Cardiac muscle cell (in vitro differentiated cells and primary cell): ENCODE measurements at regions not wholly inside any gene's neighbourhood (a gene's known extent, or its start where the extent isn't known, plus 50 kb on each side); places are given as distances from the start of the nearest gene placed in this dataset.
"Not testable (repeated sequence)": the region's sequence is repeated elsewhere in the genome, so short reads cannot be mapped to it uniquely, and the experiment has no call there.

Source experiments
- DNase-seq, 2 donors: peaks; one replicate each; pipeline versions ENCODE4 v3.0.0 to v3.0.0-alpha.2; 2010 to 2017; ENCODE audit warnings: low read depth in 1 of 2, low spot score in 1 of 2
- H3K27ac ChIP-seq: fragments of 200-600 bp; sonication (generic); 2 replicates; pipeline ENCODE4 v1.5.1; 2016
- H3K27me3 ChIP-seq: fragments of 200-600 bp; sonication (generic); 2 replicates; pipeline ENCODE4 v1.6.0; 2016; ENCODE audit warnings: control low read depth
- H3K36me3 ChIP-seq: fragments of 200-600 bp; sonication (generic); 2 replicates; pipeline ENCODE4 v1.5.1; 2016; ENCODE audit warnings: control low read depth
- H3K4me1 ChIP-seq: fragments of 200-600 bp; sonication (generic); 2 replicates; pipeline ENCODE4 v1.8.1; 2017; ENCODE audit warnings: low read depth, mild to moderate bottlenecking, mixed run types
- H3K4me3 ChIP-seq: fragments of 200-600 bp; sonication (generic); 2 replicates; pipeline ENCODE4 v1.5.1; 2016; ENCODE audit warnings: mild to moderate bottlenecking
- H3K9me3 ChIP-seq: fragments of 200-600 bp; sonication (generic); 2 replicates; pipeline ENCODE4 v1.5.1; 2017; ENCODE audit warnings: low read depth, mild to moderate bottlenecking, control low read depth
- TF ChIP-seq, protein P1 (sequence below): IDR thresholded peaks from 2 replicates; pipeline ENCODE4 v1.5.1; 2012; ENCODE audit warnings: low read depth, mild to moderate bottlenecking, low read length

DNA sequence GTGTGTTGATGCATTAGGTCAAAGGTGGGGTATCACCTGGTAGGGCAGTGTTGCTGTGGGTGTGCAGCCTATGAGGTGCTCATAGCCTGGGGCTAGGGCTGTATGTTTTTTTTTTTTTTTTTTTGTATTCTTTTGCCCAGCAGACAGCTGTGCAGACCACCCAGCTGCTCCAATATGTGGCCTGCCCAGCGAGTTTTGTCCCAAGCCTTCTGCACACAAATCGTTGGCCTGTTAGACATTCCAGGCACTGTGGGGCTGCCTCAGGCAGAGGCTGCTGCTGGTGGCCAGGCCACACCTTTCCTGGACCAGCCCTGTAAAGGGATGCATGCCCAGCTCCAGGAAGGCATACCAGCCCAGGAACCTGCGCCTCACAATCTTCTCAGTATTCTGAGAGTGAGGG lies 348.5 kb downstream of the JRKL start:
- Histone ChIP-seq H3K27me3 (no peaks in the 10 kb centered on the region), H3K4me3 (no peak overlapping the region), H3K27ac (no peak overlapping the region), H3K9me3 (no peaks in the 10 kb centered on the region), H3K4me1 (no peaks in the 10 kb centered on the region), H3K36me3 (no peaks in the 10 kb centered on the region)
- no peak for DNase-seq
- TF ChIP-seq, protein P1, sequence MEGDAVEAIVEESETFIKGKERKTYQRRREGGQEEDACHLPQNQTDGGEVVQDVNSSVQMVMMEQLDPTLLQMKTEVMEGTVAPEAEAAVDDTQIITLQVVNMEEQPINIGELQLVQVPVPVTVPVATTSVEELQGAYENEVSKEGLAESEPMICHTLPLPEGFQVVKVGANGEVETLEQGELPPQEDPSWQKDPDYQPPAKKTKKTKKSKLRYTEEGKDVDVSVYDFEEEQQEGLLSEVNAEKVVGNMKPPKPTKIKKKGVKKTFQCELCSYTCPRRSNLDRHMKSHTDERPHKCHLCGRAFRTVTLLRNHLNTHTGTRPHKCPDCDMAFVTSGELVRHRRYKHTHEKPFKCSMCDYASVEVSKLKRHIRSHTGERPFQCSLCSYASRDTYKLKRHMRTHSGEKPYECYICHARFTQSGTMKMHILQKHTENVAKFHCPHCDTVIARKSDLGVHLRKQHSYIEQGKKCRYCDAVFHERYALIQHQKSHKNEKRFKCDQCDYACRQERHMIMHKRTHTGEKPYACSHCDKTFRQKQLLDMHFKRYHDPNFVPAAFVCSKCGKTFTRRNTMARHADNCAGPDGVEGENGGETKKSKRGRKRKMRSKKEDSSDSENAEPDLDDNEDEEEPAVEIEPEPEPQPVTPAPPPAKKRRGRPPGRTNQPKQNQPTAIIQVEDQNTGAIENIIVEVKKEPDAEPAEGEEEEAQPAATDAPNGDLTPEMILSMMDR, result no peak

DNA sequence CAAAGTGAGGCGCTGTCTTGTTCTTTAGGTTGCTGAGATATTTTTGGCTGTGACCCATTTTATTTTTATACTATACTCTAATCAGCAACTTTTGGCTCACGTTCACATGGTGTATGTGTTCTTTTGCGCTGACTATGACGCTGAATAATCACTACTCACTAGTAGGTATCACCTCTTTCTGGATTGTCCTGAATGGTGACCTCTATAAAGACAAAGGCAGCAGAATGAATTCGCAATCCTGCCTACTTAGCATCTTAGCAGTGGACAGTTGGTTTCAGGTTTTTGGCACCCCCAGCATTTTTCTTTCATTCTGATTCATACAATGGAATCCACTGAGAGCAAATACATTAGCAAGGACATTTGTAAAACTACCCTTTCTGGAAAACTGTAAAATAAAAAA lies 351.3 kb downstream of the JRKL start:
- peak in 1 of 2 donors; percentile 47 for DNase-seq
- H3K27me3 ChIP-seq, result no peaks in the 10 kb centered on the region
- TF ChIP-seq, protein P1, result no peak
- H3K4me1 ChIP-seq, result peaks cover 14% of the 10 kb centered on the region
- H3K27ac ChIP-seq, result no peak overlapping the region
- H3K4me3 ChIP-seq, result no peak overlapping the region
- H3K9me3 ChIP-seq, result no peaks in the 10 kb centered on the region
- H3K36me3 ChIP-seq, result no peaks in the 10 kb centered on the region

DNA sequence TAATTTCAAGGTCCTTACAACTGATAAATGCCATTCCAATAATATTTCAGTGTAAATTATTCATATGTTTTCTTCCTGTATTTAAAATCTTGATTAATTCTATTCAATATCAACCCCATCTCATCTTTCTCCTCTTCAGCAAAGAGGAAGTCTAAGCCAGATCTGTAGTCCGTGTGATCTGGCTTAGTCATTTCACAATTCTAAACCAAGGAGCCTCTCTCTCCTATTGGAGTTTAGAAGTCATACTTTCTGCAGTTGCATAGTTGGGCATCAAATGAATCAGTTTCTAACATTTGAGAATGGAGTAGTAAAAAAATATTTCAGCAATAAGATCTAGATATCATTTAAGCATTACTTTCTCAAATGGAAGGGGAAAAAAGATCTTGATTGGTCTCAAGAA lies 354.9 kb downstream of the JRKL start:
- Histone ChIP-seq H3K4me3 (no peak overlapping the region), H3K9me3 (no peaks in the 10 kb centered on the region)

DNA sequence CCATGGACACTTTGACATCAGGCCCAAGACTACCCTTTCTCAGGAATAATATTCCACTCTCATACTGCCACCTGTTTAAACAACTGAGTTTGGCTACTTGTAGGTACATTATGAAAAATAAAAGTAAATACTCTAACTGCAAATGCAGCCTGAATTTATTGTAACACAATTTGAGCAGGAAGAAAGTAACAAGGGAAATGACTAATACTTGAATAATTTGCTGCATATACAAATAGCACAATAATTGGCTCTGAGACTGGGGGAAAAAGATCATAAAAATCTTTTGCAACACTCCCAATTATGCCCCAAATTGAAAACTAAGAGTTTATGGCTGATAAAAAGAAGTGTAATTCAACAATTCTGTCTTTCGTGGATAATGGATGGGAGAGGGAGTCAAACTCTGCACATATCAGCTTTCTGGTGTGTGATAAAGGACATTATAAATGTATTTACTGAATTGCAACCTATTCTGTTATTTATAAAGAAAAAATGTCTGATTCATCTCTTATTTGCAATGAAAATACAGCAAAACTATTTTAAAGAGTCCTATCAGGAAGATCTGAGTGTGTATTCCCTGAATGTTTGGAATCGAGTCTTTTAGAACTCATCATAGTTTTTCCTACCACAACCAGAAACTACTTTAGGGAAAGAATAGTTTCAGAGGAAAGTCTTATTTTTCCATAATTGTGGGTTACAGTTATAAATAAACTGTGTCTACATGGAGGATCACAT lies 359.0 kb downstream of the JRKL start:
- no peaks in the 10 kb centered on the region for H3K36me3 ChIP-seq
- H3K4me3 ChIP-seq, result no peak overlapping the region
- H3K27me3 ChIP-seq, result no peaks in the 10 kb centered on the region
- H3K9me3 ChIP-seq, result no peaks in the 10 kb centered on the region
- no peak overlapping the region for H3K27ac ChIP-seq
- DNase-seq, result peak in 1 of 2 donors; percentile 51
- peaks cover 15% of the 10 kb centered on the region for H3K4me1 ChIP-seq
- TF ChIP-seq, protein P1, result no peak

More for the DNA sequence above, 354.9 kb downstream of the JRKL start:
- TF ChIP-seq, protein P1, result no peak
- Histone ChIP-seq H3K4me1 (peaks cover 15% of the 10 kb centered on the region), H3K27me3 (no peaks in the 10 kb centered on the region), H3K27ac (peak overlapping the region; percentile 35), H3K36me3 (no peaks in the 10 kb centered on the region)
- DNase-seq, result peak in 1 of 2 donors; percentile 8

DNA sequence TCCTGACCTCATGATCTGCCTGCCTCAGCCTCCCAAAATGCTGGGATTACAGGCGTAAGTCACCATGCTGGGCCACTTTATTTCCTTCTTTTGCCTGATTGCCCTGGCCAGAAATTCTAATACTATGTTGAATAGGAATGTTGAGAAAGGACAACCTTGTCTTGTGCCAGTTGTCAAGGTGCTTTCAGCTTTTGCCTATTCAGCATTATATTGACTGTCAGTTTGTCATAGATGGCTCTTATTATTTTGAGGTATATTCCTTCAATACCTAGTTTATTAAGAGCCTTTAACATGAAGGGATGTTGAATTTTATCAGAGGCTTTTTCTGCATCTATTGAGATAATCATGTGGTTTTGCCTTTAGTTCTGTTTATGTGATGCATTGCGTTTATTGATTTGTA lies 362.0 kb downstream of the JRKL start:
- DNase-seq, H3K27me3 ChIP-seq, H3K4me1 ChIP-seq, H3K27ac ChIP-seq, H3K9me3 ChIP-seq, H3K4me3 ChIP-seq, H3K36me3 ChIP-seq: not testable (repeated sequence)

DNA sequence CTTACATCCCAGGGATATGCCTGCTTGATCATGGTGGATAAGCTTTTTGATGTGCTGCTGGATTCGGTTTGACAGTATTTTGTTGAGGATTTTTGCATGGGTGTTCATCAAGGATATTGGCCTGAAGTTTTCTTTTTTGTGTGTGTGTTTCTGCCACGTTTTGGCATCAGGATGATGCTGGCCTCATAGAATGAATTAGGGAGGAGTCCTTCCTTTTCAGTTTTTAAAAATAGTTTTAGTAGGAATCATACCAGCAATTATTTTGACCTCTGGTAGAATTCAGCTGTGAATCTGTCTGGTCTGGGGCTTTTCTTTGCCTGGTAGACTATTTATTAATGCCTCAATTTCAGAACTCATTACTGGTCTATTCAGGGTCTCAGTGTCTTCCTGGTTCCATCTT lies 362.4 kb downstream of the JRKL start:
- Histone ChIP-seq H3K4me3 (no peak overlapping the region), H3K9me3 (no peaks in the 10 kb centered on the region), H3K4me1 (no peaks in the 10 kb centered on the region), H3K27ac (no peak overlapping the region), H3K27me3 (no peaks in the 10 kb centered on the region), H3K36me3 (no peaks in the 10 kb centered on the region)
- TF ChIP-seq, protein P1, result no peak
- no peak for DNase-seq
